ENCODE measurements at regions not wholly inside any gene's neighbourhood (a gene's known extent, or its start where the extent isn't known, plus 50 kb on each side); places are given as distances from the start of the nearest gene placed in this dataset.

DNA sequence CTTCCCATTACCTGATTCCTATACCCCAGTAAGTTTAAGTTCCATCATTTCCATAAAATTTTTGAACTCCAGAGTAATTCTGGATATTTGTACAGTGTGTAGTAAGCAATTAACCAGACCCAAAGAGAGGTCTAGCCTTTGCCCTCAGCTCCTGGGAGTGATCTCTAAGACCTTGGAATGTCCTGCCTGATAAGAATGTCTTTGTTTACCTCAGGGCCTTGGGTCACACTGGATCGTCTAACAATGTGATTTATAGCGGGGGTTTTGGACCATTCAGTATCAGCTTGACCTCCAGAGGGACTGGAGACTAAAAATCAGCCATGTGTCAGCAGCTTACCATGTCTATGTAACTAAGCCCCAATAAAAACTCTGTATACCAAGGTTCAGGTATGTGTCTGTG is 330.9 kb upstream of the PPP1R2C start:
- TF ChIP-seq, protein P1, sequence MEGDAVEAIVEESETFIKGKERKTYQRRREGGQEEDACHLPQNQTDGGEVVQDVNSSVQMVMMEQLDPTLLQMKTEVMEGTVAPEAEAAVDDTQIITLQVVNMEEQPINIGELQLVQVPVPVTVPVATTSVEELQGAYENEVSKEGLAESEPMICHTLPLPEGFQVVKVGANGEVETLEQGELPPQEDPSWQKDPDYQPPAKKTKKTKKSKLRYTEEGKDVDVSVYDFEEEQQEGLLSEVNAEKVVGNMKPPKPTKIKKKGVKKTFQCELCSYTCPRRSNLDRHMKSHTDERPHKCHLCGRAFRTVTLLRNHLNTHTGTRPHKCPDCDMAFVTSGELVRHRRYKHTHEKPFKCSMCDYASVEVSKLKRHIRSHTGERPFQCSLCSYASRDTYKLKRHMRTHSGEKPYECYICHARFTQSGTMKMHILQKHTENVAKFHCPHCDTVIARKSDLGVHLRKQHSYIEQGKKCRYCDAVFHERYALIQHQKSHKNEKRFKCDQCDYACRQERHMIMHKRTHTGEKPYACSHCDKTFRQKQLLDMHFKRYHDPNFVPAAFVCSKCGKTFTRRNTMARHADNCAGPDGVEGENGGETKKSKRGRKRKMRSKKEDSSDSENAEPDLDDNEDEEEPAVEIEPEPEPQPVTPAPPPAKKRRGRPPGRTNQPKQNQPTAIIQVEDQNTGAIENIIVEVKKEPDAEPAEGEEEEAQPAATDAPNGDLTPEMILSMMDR (IDR thresholded peaks at IDR 0.05; ENCODE audit: borderline replicate concordance, extremely low read depth, low read length, poor library complexity, severe bottlenecking): no peak
- TF ChIP-seq EZH2 (IDR thresholded peaks at IDR 0.05; ENCODE audit: borderline replicate concordance, low read depth, low read length, severe bottlenecking): no peak
